HG02759 (cell line): ENCODE measurements at regions not wholly inside any gene's neighbourhood (a gene's known extent, or its start where the extent isn't known, plus 50 kb on each side); places are given as distances from the start of the nearest gene placed in this dataset.

ENCODE experiments used
- ATAC-seq: cut with Tn5 transposase; IDR thresholded peaks from one replicate; pipeline ENCODE4 v1.9.1; 2021; ENCODE audit warnings: mild to moderate bottlenecking, moderate library complexity; ENCODE audit not compliant: unreplicated experiment

- ATAC-seq: no peak
Observed at GRCh38 chr16:72523087-72523486, 351.1 kb upstream of the PMFBP1 start.

- no peak for ATAC-seq
Observed at GRCh38 chr16:72517154-72517553, 345.2 kb upstream of the PMFBP1 start.

- no peak for ATAC-seq
Observed at GRCh38 chr16:72511171-72511570, 339.2 kb upstream of the PMFBP1 start.

GRCh38 chr16:72508191-72508590, 336.2 kb upstream of the PMFBP1 start:
- no peak for ATAC-seq

- no peak for ATAC-seq
Observed at GRCh38 chr16:72502594-72503005, 330.6 kb upstream of the PMFBP1 start.

GRCh38 chr16:72501739-72502593, 330.0 kb upstream of the PMFBP1 start:
- peak; percentile 77 for ATAC-seq

- no peak for ATAC-seq
Observed at GRCh38 chr16:72500545-72500944, 328.6 kb upstream of the PMFBP1 start.

GRCh38 chr16:72493716-72494415, 321.9 kb upstream of the PMFBP1 start:
- ATAC-seq: no peak

- no peak for ATAC-seq
Observed at GRCh38 chr16:72487283-72487682, 315.3 kb upstream of the PMFBP1 start.

GRCh38 chr16:72482695-72483094, 310.7 kb upstream of the PMFBP1 start:
- no peak for ATAC-seq

GRCh38 chr16:72481419-72481818, 309.5 kb upstream of the PMFBP1 start:
- ATAC-seq: no peak

- ATAC-seq: no peak
Observed at GRCh38 chr16:72480911-72481310, 309.0 kb upstream of the PMFBP1 start.

GRCh38 chr16:72475688-72476087, 303.7 kb upstream of the PMFBP1 start:
- no peak for ATAC-seq

GRCh38 chr16:72474501-72475123, 302.7 kb upstream of the PMFBP1 start:
- no peak for ATAC-seq

GRCh38 chr16:72473631-72474030, 301.7 kb upstream of the PMFBP1 start:
- no peak for ATAC-seq

- no peak for ATAC-seq
Observed at GRCh38 chr16:72471317-72471924, 299.5 kb upstream of the PMFBP1 start.

GRCh38 chr16:72470541-72470940, 298.6 kb upstream of the PMFBP1 start:
- no peak for ATAC-seq

GRCh38 chr16:72469932-72470331, 298.0 kb upstream of the PMFBP1 start:
- no peak for ATAC-seq

- ATAC-seq: no peak
Observed at GRCh38 chr16:72468582-72468981, 296.6 kb upstream of the PMFBP1 start.

GRCh38 chr16:72467157-72467759, 295.3 kb upstream of the PMFBP1 start:
- ATAC-seq: no peak
